OCI-LY3 (cell line): ENCODE measurements at regions not wholly inside any gene's neighbourhood (a gene's known extent, or its start where the extent isn't known, plus 50 kb on each side); places are given as distances from the start of the nearest gene placed in this dataset.

Experiments
- EZH2phosphoT487 ChIP-seq: fragments of 200-600 bp; shearing (Covaris generic); IDR thresholded peaks from 2 replicates; pipeline ENCODE4 v1.6.1; 2018; ENCODE audit warnings: antibody characterized with exemption, mixed run types, low read depth
- TF ChIP-seq, protein P1 (sequence below): fragments of 200-600, 300-600 bp; sonication (generic); IDR thresholded peaks from 2 replicates; pipeline ENCODE4 v1.5.1; 2014; ENCODE audit warnings: antibody characterized with exemption, low read length, low read depth

DNA sequence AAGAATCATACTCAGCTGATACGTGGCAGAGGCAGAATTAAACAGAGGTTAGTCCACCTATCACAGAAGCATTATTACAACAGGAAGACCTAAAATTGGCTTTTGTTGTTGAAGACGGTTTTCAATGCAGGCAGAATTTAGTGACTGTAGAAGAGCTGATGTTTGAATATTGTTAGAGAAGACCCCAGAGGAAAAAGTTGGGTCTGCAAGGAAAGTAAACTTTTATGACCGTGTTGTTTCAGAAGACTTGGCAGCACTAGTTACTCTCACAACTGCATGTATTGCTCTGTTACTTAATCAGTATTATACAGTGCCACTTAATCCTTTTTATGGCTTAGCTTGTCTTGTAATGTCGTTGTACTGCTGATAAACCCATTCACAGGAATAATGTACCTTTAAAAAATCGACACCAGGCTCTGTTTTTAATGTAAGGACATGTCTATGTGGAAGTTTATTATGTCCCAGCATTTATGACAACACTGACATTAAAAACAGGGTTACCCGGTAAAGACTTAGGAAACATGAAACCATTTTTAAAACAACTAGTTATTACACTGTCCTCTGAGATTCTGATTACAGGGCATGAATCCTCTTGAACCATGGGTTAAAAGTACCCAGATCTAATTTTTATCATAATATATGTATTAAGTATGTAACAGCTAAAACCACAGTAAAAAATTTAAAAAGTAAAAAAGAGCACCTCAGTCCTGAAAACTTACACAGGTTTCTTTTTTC is 235.4 kb downstream of the TTLL7 start:
- TF ChIP-seq, protein P1, sequence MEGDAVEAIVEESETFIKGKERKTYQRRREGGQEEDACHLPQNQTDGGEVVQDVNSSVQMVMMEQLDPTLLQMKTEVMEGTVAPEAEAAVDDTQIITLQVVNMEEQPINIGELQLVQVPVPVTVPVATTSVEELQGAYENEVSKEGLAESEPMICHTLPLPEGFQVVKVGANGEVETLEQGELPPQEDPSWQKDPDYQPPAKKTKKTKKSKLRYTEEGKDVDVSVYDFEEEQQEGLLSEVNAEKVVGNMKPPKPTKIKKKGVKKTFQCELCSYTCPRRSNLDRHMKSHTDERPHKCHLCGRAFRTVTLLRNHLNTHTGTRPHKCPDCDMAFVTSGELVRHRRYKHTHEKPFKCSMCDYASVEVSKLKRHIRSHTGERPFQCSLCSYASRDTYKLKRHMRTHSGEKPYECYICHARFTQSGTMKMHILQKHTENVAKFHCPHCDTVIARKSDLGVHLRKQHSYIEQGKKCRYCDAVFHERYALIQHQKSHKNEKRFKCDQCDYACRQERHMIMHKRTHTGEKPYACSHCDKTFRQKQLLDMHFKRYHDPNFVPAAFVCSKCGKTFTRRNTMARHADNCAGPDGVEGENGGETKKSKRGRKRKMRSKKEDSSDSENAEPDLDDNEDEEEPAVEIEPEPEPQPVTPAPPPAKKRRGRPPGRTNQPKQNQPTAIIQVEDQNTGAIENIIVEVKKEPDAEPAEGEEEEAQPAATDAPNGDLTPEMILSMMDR: no peak
- TF ChIP-seq EZH2phosphoT487: no peak
